Gastroesophageal sphincter (tissue), 4 donors: ENCODE measurements at regions not wholly inside any gene's neighbourhood (a gene's known extent, or its start where the extent isn't known, plus 50 kb on each side); places are given as distances from the start of the nearest gene placed in this dataset.

Source experiments
- ATAC-seq: fragments of 150-250 bp; one replicate; pipeline ENCODE4 v1.9.1; 2016; ENCODE audit warnings: mild to moderate bottlenecking, moderate library complexity
- H3K27ac ChIP-seq, 4 donors: fragments of 200-600 bp; sonication (generic) in 3 of 4; 1 replicate in 3 of 4; 2 replicates in 1 of 4; pipeline ENCODE4 v1.5.1; 2016 to 2019
- H3K27me3 ChIP-seq: fragments of 200-600 bp; sonication (generic); one replicate; pipeline ENCODE4 v1.5.1; 2019
- H3K36me3 ChIP-seq, 2 donors: fragments of 200-600 bp; sonication (generic); one replicate each; pipeline ENCODE4 v1.5.1; 2019; ENCODE audit warnings: control low read depth in 1 of 2
- H3K4me1 ChIP-seq, 3 donors: fragments of 200-600 bp; sonication (generic); 1 replicate in 2 of 3; 2 replicates in 1 of 3; pipeline ENCODE4 v1.5.1; 2016 to 2019; ENCODE audit warnings: control low read depth in 2 of 3
- H3K4me3 ChIP-seq, 2 donors: fragments of 200-600 bp; sonication (generic); one replicate each; pipeline ENCODE4 v1.5.1; 2019; ENCODE audit warnings: mild to moderate bottlenecking in 1 of 2, moderate library complexity in 1 of 2
- H3K9me3 ChIP-seq, 3 donors: fragments of 200-600 bp; sonication (generic); one replicate each; pipeline ENCODE4 v1.5.1; 2017 to 2019; ENCODE audit warnings: control low read depth in 2 of 3
- EP300 ChIP-seq: sonication (generic); formaldehyde crosslinking; IDR thresholded peaks from one replicate; pipeline ENCODE4 v1.6.1; 2017; ENCODE audit warnings: antibody characterized with exemption, mild to moderate bottlenecking
- POLR2A ChIP-seq, 2 donors: fragments of 450-650 bp; IDR thresholded peaks; one replicate each; pipeline ENCODE4 v1.6.1; 2017; ENCODE audit warnings: antibody characterized with exemption in 2 of 2, mild to moderate bottlenecking in 2 of 2, moderate library complexity in 1 of 2
- POLR2AphosphoS5 ChIP-seq: sonication (generic); formaldehyde crosslinking; IDR thresholded peaks from one replicate; pipeline ENCODE4 v1.6.1; 2017; ENCODE audit warnings: antibody characterized with exemption
- WGBS, 2 donors: methylation state at CpG; one replicate each; pipeline ENCODE4 v1.1.5; 2018; ENCODE audit warnings: low coverage in 1 of 2; 5-methylcytosine and 5-hydroxymethylcytosine counted together
- TF ChIP-seq, protein P1 (sequence below), 4 experiments: fragments of 200-600 bp in 2 of 4; fragments of 450-650 bp in 2 of 4; sonication (generic) in 1 of 4; IDR thresholded peaks; one replicate each; pipeline ENCODE4 v1.5.1; 2017 to 2019; ENCODE audit warnings: antibody characterized with exemption in 4 of 4, mild to moderate bottlenecking in 2 of 4, moderate library complexity in 2 of 4

DNA sequence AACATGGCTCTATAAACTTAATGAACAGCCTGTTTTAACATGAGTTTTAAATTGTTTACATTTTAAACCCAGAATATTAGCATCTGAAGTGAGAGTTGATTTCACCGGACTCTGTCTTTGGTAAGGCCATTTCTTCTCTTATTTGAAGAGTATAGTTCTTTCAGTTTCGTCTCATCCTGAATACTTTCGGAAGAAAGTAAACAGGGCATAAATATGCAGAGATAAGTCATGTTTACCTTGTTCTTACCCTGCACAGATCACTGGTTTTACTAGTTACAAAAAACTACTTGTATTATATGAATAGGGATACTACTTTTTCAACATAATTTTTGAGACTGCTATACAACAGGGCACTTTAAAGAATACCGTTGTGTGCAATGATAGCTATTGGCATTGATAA is 656.3 kb upstream of the ZNF608 start:
- WGBS, 2 donors, result 67 to 80% methylated on average over 4 of the region's 4 CpGs
- TF ChIP-seq EP300, result no peak
- no peak for TF ChIP-seq POLR2A (IDR thresholded peaks at IDR 0.05)
- TF ChIP-seq, protein P1, sequence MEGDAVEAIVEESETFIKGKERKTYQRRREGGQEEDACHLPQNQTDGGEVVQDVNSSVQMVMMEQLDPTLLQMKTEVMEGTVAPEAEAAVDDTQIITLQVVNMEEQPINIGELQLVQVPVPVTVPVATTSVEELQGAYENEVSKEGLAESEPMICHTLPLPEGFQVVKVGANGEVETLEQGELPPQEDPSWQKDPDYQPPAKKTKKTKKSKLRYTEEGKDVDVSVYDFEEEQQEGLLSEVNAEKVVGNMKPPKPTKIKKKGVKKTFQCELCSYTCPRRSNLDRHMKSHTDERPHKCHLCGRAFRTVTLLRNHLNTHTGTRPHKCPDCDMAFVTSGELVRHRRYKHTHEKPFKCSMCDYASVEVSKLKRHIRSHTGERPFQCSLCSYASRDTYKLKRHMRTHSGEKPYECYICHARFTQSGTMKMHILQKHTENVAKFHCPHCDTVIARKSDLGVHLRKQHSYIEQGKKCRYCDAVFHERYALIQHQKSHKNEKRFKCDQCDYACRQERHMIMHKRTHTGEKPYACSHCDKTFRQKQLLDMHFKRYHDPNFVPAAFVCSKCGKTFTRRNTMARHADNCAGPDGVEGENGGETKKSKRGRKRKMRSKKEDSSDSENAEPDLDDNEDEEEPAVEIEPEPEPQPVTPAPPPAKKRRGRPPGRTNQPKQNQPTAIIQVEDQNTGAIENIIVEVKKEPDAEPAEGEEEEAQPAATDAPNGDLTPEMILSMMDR (IDR thresholded peaks at IDR 0.05), result no peak
- TF ChIP-seq POLR2AphosphoS5, result no peak
- Histone ChIP-seq H3K36me3 (no peaks in the 10 kb centered on the region), H3K27ac (no peak overlapping the region), H3K4me3 (no peak overlapping the region), H3K9me3 (no peaks in the 10 kb centered on the region), H3K4me1 (peaks cover 0 to 5% (median 0%) of the 10 kb centered on the region in 3 donors), H3K27me3 (no peaks in the 10 kb centered on the region)
- no peak for ATAC-seq

DNA sequence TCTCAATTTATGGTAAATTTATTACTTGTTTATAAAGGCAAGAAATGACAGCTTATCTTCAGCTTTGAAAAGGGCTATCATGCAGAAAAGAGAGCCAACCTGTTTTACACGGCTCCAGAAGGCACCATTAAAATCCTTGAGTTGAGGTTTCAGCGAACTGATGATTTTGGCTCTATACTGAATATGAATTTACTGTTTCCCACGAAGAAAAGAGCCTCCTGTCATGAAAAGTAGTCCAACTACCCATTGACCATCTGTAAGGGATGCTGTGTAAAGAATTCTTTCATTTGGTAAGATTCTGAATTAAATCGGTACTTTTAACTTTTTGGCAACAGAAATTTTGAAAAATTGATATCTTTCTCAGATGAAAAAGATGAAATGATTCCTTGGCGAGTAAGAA is 657.6 kb upstream of the ZNF608 start:
- H3K4me3 ChIP-seq, result no peak overlapping the region
- no peaks in the 10 kb centered on the region for H3K27me3 ChIP-seq
- H3K9me3 ChIP-seq, result no peaks in the 10 kb centered on the region
- H3K36me3 ChIP-seq, result no peaks in the 10 kb centered on the region
- peaks cover 0 to 16% (median 4%) of the 10 kb centered on the region in 3 donors for H3K4me1 ChIP-seq
- no peak overlapping the region for H3K27ac ChIP-seq
- no peak for TF ChIP-seq EP300
- TF ChIP-seq POLR2AphosphoS5, result no peak
- no peak for TF ChIP-seq POLR2A (IDR thresholded peaks at IDR 0.05)
- no peak for ATAC-seq
- WGBS, 2 donors, result 93 to 100% methylated on average over 2 to 5 of the region's 5 CpGs

DNA sequence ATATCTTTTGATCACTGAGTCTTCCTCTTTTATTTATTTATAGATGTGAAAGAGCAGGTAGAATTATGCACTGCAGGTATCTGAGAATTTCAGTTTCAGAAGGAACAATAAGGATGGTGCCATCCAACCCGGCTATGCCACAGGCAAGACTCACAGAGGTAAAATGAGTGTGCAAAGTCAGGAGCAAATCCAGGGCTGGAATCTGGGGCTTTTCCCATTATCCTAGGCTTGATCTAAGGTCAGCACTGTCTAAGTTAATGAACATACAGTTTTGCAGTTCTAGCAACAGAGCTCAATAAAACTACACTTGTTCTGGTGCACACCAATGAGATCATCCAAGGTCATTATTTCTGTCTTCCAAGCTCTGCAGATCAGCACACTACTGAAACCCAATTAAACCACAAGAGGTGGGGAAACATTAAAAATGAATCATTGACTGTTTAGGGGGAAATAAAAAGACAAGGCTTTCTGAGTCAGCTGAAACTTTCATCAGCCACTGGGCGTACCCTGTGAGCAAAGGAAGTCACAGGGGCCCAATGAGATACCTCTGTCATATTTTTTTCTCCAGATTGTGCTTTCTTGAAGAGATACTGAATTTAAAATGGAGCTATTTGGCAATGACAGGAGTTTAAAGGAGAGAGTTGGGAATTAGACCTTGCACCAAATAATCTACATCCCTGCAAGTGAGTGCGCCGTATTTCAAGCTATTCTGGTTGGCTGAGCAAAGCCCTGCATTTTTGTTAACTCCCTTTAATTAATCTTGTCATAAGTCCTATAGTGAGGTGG is 662.2 kb upstream of the ZNF608 start:
- no peak for TF ChIP-seq POLR2A (IDR thresholded peaks at IDR 0.05)
- TF ChIP-seq POLR2AphosphoS5, result peak; percentile 32
- TF ChIP-seq, protein P1 (IDR thresholded peaks at IDR 0.05), result no peak
- ATAC-seq, result no peak
- Histone ChIP-seq H3K27ac (peak overlapping the region in 3 of 4 donors; percentile 71 to 80 (median 76)), H3K4me1 (peaks cover 22 to 57% (median 34%) of the 10 kb centered on the region in 3 donors), H3K36me3 (no peaks in the 10 kb centered on the region), H3K9me3 (no peaks in the 10 kb centered on the region), H3K27me3 (no peaks in the 10 kb centered on the region), H3K4me3 (no peak overlapping the region)
- 60 to 62% methylated on average over 2 to 4 of the region's 4 CpGs for WGBS, 2 donors

- H3K36me3 ChIP-seq, result no peaks in the 10 kb centered on the region
- ATAC-seq, result no peak
- H3K4me3 ChIP-seq, result no peak overlapping the region
- H3K27ac ChIP-seq, result peak overlapping the region; percentile 71 to 80 (median 75)
- TF ChIP-seq POLR2A (IDR thresholded peaks at IDR 0.05) (no peak), POLR2AphosphoS5 (peak; percentile 34), EP300 (no peak)
- TF ChIP-seq, protein P1 (IDR thresholded peaks at IDR 0.05), result no peak
- no peaks in the 10 kb centered on the region for H3K27me3 ChIP-seq
- peaks cover 24 to 63% (median 34%) of the 10 kb centered on the region in 3 donors for H3K4me1 ChIP-seq
- no peaks in the 10 kb centered on the region for H3K9me3 ChIP-seq
- 26 to 39% methylated on average over 8 of the region's 8 CpGs for WGBS, 2 donors
Measured at GRCh38 chr5:125409234-125409860, 662.9 kb upstream of the ZNF608 start.

DNA sequence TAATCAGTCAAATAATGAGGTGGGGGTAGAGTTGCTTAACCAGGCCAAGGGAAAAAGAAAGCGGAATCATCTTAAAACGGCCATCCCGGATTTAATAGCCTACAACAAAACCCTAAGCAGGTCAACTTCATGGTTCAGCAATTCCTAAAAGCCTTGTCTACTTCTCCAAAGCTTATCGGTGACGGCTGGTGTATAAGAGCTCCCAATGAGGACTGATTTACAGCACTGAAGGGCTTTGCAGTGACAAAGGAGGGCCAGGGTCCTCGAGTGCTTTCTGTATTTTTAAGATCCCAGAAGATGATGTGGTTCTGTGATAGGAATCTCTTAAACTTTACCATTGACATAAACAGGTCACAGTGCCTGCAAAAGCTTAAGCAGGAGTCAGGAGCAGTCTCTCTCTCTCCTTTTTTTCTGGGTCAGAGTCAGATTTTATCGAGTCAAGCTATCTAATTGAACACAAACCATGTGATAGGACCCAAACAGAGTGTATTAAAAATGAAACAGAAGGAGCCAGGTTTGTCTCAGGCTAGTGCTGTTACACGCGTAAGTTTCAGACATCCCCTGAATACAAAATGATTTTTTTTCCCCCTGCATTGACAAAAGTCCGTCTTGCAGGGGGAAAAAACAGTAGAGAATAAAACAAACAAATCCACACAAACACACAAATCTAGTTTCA is 663.6 kb upstream of the ZNF608 start:
- 36 to 62% methylated on average over 8 to 9 of the region's 10 CpGs for WGBS, 2 donors
- Histone ChIP-seq H3K9me3 (no peaks in the 10 kb centered on the region), H3K27ac (peak overlapping the region; percentile 71 to 80 (median 75)), H3K4me3 (no peak overlapping the region), H3K4me1 (peaks cover 24 to 63% (median 34%) of the 10 kb centered on the region in 3 donors), H3K36me3 (no peaks in the 10 kb centered on the region), H3K27me3 (no peaks in the 10 kb centered on the region)
- no peak for ATAC-seq
- TF ChIP-seq POLR2AphosphoS5 (no peak), EP300 (no peak), POLR2A (IDR thresholded peaks at IDR 0.05) (no peak)
- TF ChIP-seq, protein P1 (IDR thresholded peaks at IDR 0.05), result no peak
